ENCODE measurements at regions not wholly inside any gene's neighbourhood (a gene's known extent, or its start where the extent isn't known, plus 50 kb on each side); places are given as distances from the start of the nearest gene placed in this dataset.
"Not testable (repeated sequence)": the region's sequence is repeated elsewhere in the genome, so short reads cannot be mapped to it uniquely, and the experiment has no call there.

DNA sequence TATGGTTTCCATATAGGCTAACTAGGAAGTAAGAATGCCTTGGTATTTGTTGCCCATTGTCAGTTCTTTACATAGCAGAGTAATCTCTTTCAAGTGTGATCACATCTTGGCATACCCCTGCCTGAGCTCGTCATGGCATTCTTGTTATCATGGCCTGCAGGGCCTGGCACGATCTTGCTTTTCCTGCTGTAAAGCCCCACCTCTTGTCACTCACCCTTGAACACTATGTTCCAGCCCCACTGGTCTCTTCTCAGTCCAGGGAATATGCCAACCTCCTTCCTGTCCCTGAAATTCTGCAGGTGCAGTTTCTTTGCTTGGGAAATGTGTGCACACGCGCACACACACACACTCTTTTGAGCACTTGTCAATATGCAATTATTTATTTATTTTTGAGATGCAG, 250.2 kb upstream of the DMRT1 start:
- DNase-seq, result no peak

GRCh38 chr9:592225-592624, 249.3 kb upstream of the DMRT1 start:
- no peak for DNase-seq

DNA sequence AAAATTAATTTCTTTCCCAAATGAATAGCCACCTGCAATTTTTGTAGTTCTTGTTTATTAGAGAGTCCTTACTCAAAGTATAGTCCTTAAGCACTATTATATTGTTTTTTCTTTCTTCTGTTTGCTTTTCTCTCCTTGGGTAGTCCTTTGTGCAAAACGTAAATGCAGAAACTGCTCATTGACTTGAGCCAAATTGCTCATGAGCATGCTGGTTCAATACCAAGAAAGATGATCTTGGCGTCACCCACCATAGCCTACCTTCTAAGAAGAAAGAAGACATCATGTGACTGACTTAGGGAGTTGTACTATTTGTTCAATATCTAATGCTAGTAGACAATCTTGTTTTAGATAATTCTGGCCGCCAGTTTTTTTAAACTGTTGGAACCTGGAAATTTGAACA, 248.8 kb upstream of the DMRT1 start:
- no peak for DNase-seq

GRCh38 chr9:593809-594208, 247.7 kb upstream of the DMRT1 start:
- DNase-seq, result no peak

GRCh38 chr9:596703-597102, 244.8 kb upstream of the DMRT1 start:
- DNase-seq, result no peak

GRCh38 chr9:600006-600405, 241.5 kb upstream of the DMRT1 start:
- no peak for DNase-seq

DNA sequence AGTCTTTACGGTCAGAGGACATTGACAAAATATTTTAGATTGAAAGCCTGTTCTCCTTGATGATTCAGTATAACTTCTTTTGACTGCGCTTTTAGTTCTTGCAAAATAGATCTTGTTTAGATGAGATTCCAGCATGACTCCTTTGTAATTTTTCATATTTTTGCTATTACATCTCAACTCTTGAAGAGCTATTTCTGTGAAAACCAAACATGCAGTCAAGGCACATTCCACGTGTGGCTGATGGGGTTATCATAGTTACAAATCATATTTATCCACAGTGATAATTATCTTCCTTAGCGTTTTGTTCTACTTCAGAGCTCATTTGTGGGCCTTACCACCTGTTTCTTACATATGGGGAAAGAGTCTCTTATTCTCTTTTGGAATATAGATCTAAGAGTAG, 238.8 kb upstream of the DMRT1 start:
- no peak for DNase-seq

DNA sequence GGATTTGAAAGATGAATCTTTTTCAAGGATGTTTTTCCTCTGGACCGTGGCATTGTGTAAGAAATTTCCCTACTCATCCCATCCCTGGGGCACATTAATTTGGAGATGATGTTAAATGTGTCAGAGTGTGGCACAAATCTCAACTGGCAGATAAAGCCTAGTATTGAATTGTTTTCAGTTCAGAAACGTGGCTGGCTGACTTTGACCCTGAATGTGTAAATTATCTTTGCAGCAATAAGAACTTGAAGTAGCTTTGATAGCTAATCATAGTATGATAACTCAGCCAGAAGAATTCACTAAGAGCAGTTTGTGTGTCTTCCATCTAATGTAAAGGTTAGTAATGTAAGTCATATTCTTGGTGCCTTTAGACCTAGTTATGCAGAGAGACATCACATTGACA, 238.4 kb upstream of the DMRT1 start:
- DNase-seq, result no peak

GRCh38 chr9:607417-607816, 234.1 kb upstream of the DMRT1 start:
- DNase-seq, result no peak

DNA sequence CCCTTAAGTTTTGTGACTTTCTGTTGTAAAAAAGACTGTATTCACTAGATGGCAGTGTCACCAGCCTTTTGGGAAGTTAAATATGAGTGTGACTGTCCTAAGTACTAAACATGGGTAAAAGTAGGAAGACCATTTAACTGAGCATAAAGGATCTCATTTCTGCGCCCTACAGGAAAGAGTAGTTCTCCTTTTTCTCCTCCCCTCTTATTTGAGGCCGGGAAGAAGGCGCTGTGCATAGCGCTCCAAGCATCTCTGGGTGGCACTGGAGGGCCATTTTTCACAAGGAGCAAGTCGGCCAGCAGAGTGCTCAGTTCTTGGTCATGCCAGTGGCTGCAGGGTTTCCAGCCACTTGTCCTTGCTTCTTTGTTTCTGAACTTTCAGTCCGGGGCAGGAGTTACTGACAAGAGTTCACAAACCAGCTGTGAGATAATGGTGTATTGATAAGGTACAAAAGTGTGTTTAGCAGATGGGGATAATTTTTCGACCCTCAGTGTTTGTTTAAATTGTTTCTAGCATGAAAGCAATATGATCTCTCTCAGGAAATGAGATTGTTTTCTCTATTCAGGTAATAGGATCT, 227.6 kb upstream of the DMRT1 start:
- DNase-seq, result no peak

DNA sequence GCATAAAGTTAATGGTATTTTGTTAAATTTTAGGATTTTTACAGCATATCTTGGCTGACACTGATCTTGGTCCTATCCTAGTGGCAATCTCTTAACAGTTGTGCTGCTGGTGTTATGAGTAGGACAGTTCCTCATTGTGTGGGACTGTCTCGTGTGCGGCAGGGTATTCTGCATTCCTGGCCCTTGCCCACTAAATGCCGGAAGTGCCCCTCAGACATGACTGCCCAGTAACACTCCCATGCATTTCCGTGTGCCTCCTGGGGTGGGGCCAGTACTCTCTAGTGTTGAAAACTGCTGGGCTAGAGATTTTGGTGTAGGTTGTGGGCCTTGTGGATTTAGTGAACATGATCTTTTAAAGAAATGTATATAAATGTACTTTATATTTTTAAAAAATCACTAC, 227.1 kb upstream of the DMRT1 start:
- DNase-seq, result no peak

- DNase-seq, result no peak
Measured at GRCh38 chr9:615756-616155, 225.7 kb upstream of the DMRT1 start.

- DNase-seq, result no peak
Measured at GRCh38 chr9:616694-617093, 224.8 kb upstream of the DMRT1 start.

DNA sequence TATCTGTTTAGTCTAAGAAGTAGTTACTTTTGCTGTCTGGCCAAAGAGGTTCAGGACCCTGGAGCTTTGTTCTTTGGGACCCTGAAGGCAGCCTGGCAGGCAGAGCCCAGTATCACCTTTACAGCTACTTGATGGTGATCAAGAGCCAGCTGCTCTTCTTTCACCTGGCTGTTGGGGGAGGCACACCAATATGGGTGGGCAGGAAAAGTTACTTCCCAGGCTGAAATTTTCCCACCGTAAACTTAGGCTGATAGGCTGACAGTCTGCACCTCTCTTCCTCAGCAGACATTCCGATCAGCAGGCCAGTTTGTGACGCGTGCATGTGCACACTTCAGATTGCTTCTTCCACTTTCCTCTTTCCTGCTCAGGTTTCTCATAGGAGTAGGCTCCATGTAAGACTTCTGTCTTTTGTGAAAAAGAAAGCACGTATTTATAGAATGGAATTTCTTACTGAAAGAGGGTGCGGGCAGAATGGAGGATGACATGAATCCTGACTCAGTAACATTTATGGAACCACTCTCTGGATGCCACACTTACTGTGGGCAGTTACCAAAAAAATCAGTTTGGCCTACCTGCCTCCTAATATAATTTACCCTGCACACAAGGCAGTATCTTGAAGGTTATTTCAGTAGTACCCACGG, 223.9 kb upstream of the DMRT1 start:
- no peak for DNase-seq

GRCh38 chr9:618478-618877, 223.0 kb upstream of the DMRT1 start:
- no peak for DNase-seq

DNA sequence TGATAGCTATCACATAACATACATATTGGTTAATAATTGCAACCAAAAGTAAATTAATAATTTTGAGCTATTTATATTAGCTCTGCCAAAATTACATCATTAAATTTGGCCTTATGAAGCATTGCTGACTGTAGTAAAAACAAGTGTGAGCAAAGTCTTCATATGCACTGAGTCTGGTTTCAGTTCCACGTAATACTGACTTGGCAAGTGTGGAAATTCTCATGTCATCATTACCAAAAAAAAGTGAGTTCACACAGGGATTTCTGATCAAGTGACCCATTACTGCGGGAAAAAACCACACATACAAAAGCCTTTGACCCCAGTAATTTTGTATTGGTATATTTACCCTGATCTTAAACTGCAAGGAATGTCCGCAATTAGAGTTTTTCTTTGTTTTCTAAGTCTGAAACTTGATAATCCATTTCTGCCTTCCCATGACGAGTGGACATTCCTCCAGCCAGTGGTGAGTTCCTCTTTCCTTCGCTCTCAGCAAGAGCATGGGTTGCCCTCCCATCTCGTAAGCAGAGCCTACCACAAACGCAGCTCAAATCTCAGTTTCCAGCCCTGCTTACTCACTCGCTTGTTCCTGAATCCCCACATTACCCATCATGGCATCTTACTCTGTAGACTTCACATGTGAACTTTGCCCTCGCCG, 220.2 kb upstream of the DMRT1 start:
- DNase-seq, result no peak

DNA sequence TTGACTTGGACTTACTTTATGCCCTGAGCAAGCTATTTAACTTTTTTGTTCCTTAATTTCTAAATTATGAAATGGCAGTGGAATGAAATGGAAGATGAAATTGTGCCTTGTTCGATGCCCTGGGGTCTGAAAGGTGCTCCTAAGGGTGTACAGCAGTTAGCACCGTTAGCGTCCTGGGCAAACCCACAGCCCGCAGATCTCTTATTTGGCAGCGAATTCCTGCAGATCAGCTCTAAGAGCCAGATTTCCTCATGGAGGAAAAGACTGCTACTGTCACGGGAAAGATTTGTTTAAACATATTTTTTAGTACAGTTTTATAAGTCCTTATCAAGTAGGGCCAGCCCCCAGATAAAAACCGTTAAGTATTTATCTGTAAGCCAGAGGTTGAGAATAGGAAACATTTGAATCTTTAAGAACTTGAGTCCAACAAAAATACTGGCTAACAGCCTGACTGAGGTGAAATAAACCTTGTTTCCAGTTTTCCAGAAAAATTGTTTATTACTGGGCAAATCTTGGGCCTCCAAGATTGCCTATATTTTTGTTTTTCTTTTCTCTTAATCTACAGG, 216.5 kb upstream of the DMRT1 start:
- DNase-seq, result no peak

- DNase-seq, result no peak
Measured at GRCh38 chr9:625613-626012, 215.9 kb upstream of the DMRT1 start.

GRCh38 chr9:626114-626513, 215.4 kb upstream of the DMRT1 start:
- DNase-seq, result not testable (repeated sequence)

DNA sequence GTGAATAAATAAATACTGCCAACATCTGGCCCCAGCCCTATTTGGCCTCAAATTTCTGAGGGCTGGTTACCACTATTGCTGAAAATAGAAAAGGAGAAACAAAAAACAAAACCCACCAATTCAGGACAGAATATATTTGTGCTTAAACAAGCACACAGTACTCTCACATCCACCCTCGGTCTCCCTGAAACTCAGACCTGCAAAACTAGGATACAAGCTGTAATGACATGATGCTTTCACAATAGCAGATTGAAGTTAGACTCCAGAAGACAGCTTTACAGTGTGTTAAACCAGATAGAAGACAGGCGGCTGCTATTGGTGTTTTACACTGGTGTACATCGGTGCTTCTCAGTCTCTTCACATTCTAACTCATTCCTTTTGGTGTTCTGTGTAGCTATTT, 214.9 kb upstream of the DMRT1 start:
- DNase-seq, result no peak

DNA sequence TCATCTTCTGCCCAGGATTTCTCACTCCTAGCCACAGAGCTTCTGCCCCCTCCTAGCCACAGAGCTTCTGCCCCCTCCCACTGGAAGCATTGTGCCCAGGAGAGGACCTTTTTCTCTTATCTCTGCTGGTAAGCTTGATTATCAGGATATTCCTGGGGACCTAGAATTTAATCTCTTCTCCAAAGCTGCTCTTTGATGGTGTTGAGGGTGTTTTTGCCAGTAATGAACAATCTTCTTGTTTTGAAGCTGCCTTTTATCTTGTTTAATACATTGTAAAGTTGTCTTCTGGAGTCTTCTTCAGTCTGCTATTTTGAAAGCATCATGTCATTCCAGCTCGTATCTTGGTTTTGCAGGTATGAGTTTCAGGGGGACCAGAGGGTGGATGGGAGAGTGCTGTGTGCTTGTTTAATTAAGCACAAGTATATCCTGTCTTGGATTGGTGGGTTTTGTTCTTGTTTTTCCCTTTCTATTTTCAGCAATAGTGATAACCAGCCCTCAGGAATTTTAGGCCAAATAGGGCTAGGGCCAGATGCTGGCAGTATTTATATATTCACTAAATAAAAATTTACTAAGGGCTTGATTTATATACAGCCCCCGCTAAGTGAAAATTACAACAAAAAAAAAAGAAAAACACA, 214.0 kb upstream of the DMRT1 start:
- no peak for DNase-seq

DNA sequence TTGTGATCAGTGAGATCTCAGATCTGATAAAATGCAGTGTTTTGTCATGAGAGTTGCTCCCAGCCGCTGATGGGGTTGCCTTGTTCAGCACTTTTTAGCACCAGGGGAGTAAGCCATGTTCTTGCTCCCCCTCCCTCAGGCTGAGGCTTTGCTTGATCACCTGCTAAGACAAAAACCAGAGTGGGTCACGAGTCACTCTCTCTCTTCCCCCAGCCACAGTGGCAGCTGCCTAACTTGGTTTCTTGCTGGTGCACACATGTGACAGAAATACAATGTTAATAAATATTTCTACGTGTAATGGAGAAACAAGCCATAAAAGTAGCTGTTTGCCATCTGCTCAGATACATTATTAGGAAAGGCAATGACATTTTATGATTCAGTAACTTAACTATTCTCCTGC, 212.4 kb upstream of the DMRT1 start:
- DNase-seq, result no peak

GRCh38 chr9:630817-631216, 210.7 kb upstream of the DMRT1 start:
- DNase-seq, result no peak

DNA sequence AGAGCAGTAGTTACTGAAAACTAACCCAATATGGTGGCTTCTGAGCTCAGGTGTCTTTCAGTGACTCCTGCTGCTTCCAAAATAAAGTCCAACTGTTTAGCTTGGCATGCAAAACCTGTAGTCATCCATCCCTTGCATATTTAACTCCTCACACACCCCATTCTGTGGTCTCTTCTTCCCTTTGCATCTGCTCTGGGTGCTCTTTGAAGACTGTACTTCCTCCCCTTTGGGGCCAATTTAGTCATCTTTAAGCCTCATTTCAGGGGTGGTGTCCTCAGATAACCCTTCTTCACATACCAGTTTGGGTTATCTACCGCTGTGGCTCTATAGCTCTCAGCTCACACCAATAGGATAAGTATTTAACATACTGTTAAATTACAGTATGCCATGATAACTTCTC, 209.9 kb upstream of the DMRT1 start:
- no peak for DNase-seq

All from NCI-H1105 (cell line).